Activated CD8-positive, alpha-beta memory T cell treated with anti-CD3 and anti-CD28 coated beads, Interleukin-2, amount 50 U/mL, for 24 hours (primary cell): ENCODE measurements at regions not wholly inside any gene's neighbourhood (a gene's known extent, or its start where the extent isn't known, plus 50 kb on each side); places are given as distances from the start of the nearest gene placed in this dataset.

Experiments used
- DNase-seq: peaks from one replicate; pipeline ENCODE4 v3.0.0-alpha.2; 2020; ENCODE audit errors: extremely low read depth

- DNase-seq = no peak
Observed at GRCh38 chr2:76455910-76456309, 745.2 kb upstream of the GCFC2 start.

GRCh38 chr2:76450024-76450475 is 739.3 kb upstream of the GCFC2 start:
- DNase-seq = no peak

- no peak for DNase-seq
Observed at GRCh38 chr2:76448956-76449355, 738.2 kb upstream of the GCFC2 start.

GRCh38 chr2:76447294-76447693 is 736.6 kb upstream of the GCFC2 start:
- no peak for DNase-seq

GRCh38 chr2:76446872-76447271 is 736.2 kb upstream of the GCFC2 start:
- DNase-seq = no peak

- no peak for DNase-seq
Observed at GRCh38 chr2:76445880-76446279, 735.2 kb upstream of the GCFC2 start.

- DNase-seq = no peak
Observed at GRCh38 chr2:76444732-76445131, 734.0 kb upstream of the GCFC2 start.

- no peak for DNase-seq
Observed at GRCh38 chr2:76437564-76437963, 726.8 kb upstream of the GCFC2 start.

GRCh38 chr2:76429374-76429773 is 718.7 kb upstream of the GCFC2 start:
- DNase-seq = no peak

GRCh38 chr2:76427452-76427851 is 716.7 kb upstream of the GCFC2 start:
- DNase-seq = no peak

- DNase-seq = no peak
Observed at GRCh38 chr2:76415821-76416220, 705.1 kb upstream of the GCFC2 start.

- no peak for DNase-seq
Observed at GRCh38 chr2:76413436-76413835, 702.7 kb upstream of the GCFC2 start.

- DNase-seq = no peak
Observed at GRCh38 chr2:76406134-76406855, 695.6 kb upstream of the GCFC2 start.

- DNase-seq = no peak
Observed at GRCh38 chr2:76393356-76393755, 682.6 kb upstream of the GCFC2 start.

GRCh38 chr2:76391678-76392077 is 681.0 kb upstream of the GCFC2 start:
- DNase-seq = no peak

GRCh38 chr2:76387294-76387693 is 676.6 kb upstream of the GCFC2 start:
- no peak for DNase-seq

GRCh38 chr2:76385943-76386342 is 675.2 kb upstream of the GCFC2 start:
- DNase-seq = no peak

GRCh38 chr2:76381624-76382023 is 670.9 kb upstream of the GCFC2 start:
- DNase-seq = no peak

GRCh38 chr2:76378140-76378539 is 667.4 kb upstream of the GCFC2 start:
- DNase-seq = no peak

- no peak for DNase-seq
Observed at GRCh38 chr2:76341439-76341838, 630.7 kb upstream of the GCFC2 start.

GRCh38 chr2:76332871-76333270 is 622.2 kb upstream of the GCFC2 start:
- DNase-seq = no peak

GRCh38 chr2:76330865-76331264 is 620.1 kb upstream of the GCFC2 start:
- no peak for DNase-seq

- DNase-seq = no peak
Observed at GRCh38 chr2:76326636-76327035, 615.9 kb upstream of the GCFC2 start.

- no peak for DNase-seq
Observed at GRCh38 chr2:76323381-76323780, 612.7 kb upstream of the GCFC2 start.
